ENCODE measurements at regions not wholly inside any gene's neighbourhood (a gene's known extent, or its start where the extent isn't known, plus 50 kb on each side); places are given as distances from the start of the nearest gene placed in this dataset.

DNA sequence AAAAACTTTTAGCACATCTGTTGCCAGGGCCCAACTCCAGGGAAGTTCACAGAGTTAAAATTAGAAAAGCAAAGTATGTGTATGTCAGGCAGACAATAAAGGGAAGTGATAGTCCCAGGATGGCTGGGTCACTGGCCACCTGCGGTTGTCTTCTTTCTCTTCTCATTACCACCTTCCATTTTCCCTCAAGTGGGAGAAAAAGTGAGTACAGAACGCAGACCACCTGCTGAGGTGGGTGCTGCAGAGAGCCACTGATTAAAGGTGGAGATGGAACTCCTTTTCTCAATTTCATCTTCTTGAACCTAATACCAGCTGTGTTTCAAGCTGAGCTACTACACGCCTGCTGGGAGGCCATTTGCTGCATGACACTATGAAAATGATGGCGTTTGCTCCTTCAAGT is 88.8 kb upstream of the PDE4B start:
- TF ChIP-seq, protein P1, sequence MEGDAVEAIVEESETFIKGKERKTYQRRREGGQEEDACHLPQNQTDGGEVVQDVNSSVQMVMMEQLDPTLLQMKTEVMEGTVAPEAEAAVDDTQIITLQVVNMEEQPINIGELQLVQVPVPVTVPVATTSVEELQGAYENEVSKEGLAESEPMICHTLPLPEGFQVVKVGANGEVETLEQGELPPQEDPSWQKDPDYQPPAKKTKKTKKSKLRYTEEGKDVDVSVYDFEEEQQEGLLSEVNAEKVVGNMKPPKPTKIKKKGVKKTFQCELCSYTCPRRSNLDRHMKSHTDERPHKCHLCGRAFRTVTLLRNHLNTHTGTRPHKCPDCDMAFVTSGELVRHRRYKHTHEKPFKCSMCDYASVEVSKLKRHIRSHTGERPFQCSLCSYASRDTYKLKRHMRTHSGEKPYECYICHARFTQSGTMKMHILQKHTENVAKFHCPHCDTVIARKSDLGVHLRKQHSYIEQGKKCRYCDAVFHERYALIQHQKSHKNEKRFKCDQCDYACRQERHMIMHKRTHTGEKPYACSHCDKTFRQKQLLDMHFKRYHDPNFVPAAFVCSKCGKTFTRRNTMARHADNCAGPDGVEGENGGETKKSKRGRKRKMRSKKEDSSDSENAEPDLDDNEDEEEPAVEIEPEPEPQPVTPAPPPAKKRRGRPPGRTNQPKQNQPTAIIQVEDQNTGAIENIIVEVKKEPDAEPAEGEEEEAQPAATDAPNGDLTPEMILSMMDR (IDR thresholded peaks at IDR 0.05), result no peak
- no peak for TF ChIP-seq POLR2A (IDR thresholded peaks at IDR 0.05)

All from adrenal gland (tissue), 5 donors.